WTC11 (cell line): ENCODE measurements at regions not wholly inside any gene's neighbourhood (a gene's known extent, or its start where the extent isn't known, plus 50 kb on each side); places are given as distances from the start of the nearest gene placed in this dataset.

Source experiments
- ATAC-seq: fragments of 200-7000 bp; cut with Tn5 transposase; 2 replicates; pipeline ENCODE4 v1.10.0; 2021; ENCODE audit warnings: mild to moderate bottlenecking, moderate library complexity
- CTCF ChIA-PET: fragments of 300-600 bp; sonication (Branson Sonifier 250); formaldehyde crosslinking; loops from one replicate; lab custom pipeline; 2021; ENCODE audit warnings: antibody characterized with exemption; lab: Charles Lee
- POLR2A ChIA-PET: fragments of 350-600 bp; sonication (Branson Sonifier 250); formaldehyde crosslinking; loops from one replicate; lab custom pipeline; 2021; ENCODE audit warnings: antibody characterized with exemption; lab: Charles Lee
- DNase-seq: peaks from one replicate; pipeline ENCODE4 v3.0.0; 2021; ENCODE audit warnings: low spot score
- H3K27ac Mint-ChIP-seq: 2 replicates; pipeline ENCODE4 v1.8.0; 2021; ENCODE audit warnings: mixed read lengths
- H3K27me3 Mint-ChIP-seq: 2 replicates; pipeline ENCODE4 v1.8.0; 2021; ENCODE audit warnings: low read depth, mild to moderate bottlenecking, moderate library complexity, mixed read lengths
- H3K36me3 Mint-ChIP-seq: 2 replicates; pipeline ENCODE4 v1.8.0; 2021; ENCODE audit warnings: mixed read lengths
- H3K4me1 Mint-ChIP-seq: 2 replicates; pipeline ENCODE4 v1.8.0; 2022; ENCODE audit warnings: mixed read lengths
- H3K4me3 Mint-ChIP-seq: 2 replicates; pipeline ENCODE4 v1.8.0; 2021; ENCODE audit warnings: mild to moderate bottlenecking, moderate library complexity, mixed read lengths
- H3K9me3 Mint-ChIP-seq: 2 replicates; pipeline ENCODE4 v1.8.0; 2021; ENCODE audit warnings: mixed read lengths
- FOXK1 ChIP-seq: sonication (generic); formaldehyde crosslinking; IDR thresholded peaks from 2 replicates; pipeline ENCODE4 v1.8.0; 2022; ENCODE audit warnings: mild to moderate bottlenecking, moderate library complexity, missing genetic modification reagents
- HMGA2 ChIP-seq: fragments of 250-450 bp; sonication (Bioruptor Pico); IDR thresholded peaks from 2 replicates; pipeline ENCODE4 v1.4.0; 2021; ENCODE audit warnings: mild to moderate bottlenecking, moderate library complexity
- IRF2 ChIP-seq: sonication (generic); formaldehyde crosslinking; IDR thresholded peaks from 2 replicates; pipeline ENCODE4 v1.8.0; 2022; ENCODE audit warnings: low read depth, missing genetic modification reagents, borderline replicate concordance
- NFYB ChIP-seq: sonication (generic); formaldehyde crosslinking; conservative IDR thresholded peaks from 2 replicates; pipeline ENCODE4 v1.8.0; 2022; ENCODE audit warnings: low read depth, missing genetic modification reagents
- NR2C2 ChIP-seq: sonication (generic); formaldehyde crosslinking; IDR thresholded peaks from 2 replicates; pipeline ENCODE4 v1.8.0; 2022; ENCODE audit warnings: mild to moderate bottlenecking, missing genetic modification reagents
- RORB ChIP-seq: fragments of 250-450 bp; sonication (Bioruptor Pico); IDR thresholded peaks from 2 replicates; pipeline ENCODE4 v1.9.0; 2021; ENCODE audit warnings: mild to moderate bottlenecking
- TEAD1 ChIP-seq: sonication (generic); formaldehyde crosslinking; IDR thresholded peaks from 2 replicates; pipeline ENCODE4 v1.8.0; 2022; ENCODE audit warnings: mild to moderate bottlenecking, missing genetic modification reagents
- ZNF232 ChIP-seq: sonication (generic); formaldehyde crosslinking; IDR thresholded peaks from 2 replicates; pipeline ENCODE4 v1.8.0; 2022; ENCODE audit warnings: mild to moderate bottlenecking, missing genetic modification reagents
- TF ChIP-seq, protein P1 (sequence below): sonication (generic); formaldehyde crosslinking; IDR thresholded peaks from 2 replicates; pipeline ENCODE4 v1.8.0; 2023; ENCODE audit warnings: missing genetic modification reagents
- TF ChIP-seq, protein P2 (sequence below): fragments of 200-600 bp; IDR thresholded peaks from 2 replicates; pipeline ENCODE4 v1.8.0; 2022; ENCODE audit warnings: antibody characterized with exemption
- TF ChIP-seq, protein P3 (sequence below): sonication (generic); formaldehyde crosslinking; IDR thresholded peaks from 2 replicates; pipeline ENCODE4 v1.8.1; 2023; ENCODE audit warnings: mild to moderate bottlenecking, missing genetic modification reagents
- TF ChIP-seq, protein P4 (sequence below): sonication (generic); formaldehyde crosslinking; IDR thresholded peaks from 2 replicates; pipeline ENCODE4 v1.8.1; 2022; ENCODE audit warnings: mild to moderate bottlenecking, moderate library complexity, missing genetic modification reagents
- TF ChIP-seq, protein P5 (sequence below): fragments of 250-450 bp; sonication (Bioruptor Pico); IDR thresholded peaks from 2 replicates; pipeline ENCODE4 v2.1.2; 2022; ENCODE audit warnings: mild to moderate bottlenecking, moderate library complexity
- TF ChIP-seq, protein P6 (sequence below): sonication (generic); formaldehyde crosslinking; IDR thresholded peaks from 2 replicates; pipeline ENCODE4 v1.8.1; 2022; ENCODE audit warnings: mild to moderate bottlenecking, missing genetic modification reagents, moderate library complexity, borderline replicate concordance
- TF ChIP-seq, protein P7 (sequence below): sonication (generic); formaldehyde crosslinking; IDR thresholded peaks from 2 replicates; pipeline ENCODE4 v1.8.0; 2022; ENCODE audit warnings: mild to moderate bottlenecking, missing genetic modification reagents

DNA sequence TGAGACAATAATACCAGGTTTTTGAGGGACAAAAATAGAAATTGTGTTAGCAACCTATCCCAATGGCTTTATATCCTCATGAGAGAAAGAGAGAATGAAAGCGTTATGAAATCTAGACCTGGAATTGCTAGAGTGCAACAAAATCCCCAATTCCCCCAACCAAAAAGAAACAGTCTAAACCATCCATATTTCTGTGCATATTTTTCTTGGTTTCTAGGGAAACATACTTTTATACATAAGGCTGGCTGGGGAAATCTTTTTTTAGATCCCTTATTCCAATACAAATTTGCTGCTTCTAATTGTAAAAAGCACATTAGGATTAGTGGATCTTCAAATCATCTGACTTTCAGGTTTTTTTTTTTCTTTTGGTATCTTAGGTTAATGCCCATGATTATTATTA lies 277.0 kb upstream of the SEMA3A start:
- DNase-seq, result no peak
- H3K27ac Mint-ChIP-seq, result no peak overlapping the region

DNA sequence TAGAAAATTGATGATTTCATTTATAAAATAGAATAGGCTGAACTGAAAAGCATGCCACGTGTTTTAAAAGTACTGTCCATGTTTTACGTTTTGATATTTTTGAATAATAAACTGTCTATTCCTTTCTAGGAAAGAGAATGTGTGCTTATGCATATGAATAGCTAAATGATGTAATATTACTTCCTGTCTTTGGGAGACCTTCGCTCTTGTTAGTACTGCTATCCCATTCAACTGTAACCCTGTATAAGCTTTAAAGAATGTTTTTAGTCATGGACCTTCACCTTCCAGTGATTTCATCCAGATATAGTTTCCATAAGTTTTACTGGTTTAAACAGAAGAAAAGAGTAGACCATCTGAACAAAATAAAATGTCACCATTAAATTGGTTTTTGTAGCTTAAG lies 274.4 kb upstream of the SEMA3A start:
- TF ChIP-seq, protein P1, sequence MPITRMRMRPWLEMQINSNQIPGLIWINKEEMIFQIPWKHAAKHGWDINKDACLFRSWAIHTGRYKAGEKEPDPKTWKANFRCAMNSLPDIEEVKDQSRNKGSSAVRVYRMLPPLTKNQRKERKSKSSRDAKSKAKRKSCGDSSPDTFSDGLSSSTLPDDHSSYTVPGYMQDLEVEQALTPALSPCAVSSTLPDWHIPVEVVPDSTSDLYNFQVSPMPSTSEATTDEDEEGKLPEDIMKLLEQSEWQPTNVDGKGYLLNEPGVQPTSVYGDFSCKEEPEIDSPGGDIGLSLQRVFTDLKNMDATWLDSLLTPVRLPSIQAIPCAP (CRISPR knock-in tag), result no peak
- no peak for TF ChIP-seq IRF2 (CRISPR knock-in tag)
- TF ChIP-seq, protein P2, sequence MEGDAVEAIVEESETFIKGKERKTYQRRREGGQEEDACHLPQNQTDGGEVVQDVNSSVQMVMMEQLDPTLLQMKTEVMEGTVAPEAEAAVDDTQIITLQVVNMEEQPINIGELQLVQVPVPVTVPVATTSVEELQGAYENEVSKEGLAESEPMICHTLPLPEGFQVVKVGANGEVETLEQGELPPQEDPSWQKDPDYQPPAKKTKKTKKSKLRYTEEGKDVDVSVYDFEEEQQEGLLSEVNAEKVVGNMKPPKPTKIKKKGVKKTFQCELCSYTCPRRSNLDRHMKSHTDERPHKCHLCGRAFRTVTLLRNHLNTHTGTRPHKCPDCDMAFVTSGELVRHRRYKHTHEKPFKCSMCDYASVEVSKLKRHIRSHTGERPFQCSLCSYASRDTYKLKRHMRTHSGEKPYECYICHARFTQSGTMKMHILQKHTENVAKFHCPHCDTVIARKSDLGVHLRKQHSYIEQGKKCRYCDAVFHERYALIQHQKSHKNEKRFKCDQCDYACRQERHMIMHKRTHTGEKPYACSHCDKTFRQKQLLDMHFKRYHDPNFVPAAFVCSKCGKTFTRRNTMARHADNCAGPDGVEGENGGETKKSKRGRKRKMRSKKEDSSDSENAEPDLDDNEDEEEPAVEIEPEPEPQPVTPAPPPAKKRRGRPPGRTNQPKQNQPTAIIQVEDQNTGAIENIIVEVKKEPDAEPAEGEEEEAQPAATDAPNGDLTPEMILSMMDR, result no peak
- TF ChIP-seq, protein P3, sequence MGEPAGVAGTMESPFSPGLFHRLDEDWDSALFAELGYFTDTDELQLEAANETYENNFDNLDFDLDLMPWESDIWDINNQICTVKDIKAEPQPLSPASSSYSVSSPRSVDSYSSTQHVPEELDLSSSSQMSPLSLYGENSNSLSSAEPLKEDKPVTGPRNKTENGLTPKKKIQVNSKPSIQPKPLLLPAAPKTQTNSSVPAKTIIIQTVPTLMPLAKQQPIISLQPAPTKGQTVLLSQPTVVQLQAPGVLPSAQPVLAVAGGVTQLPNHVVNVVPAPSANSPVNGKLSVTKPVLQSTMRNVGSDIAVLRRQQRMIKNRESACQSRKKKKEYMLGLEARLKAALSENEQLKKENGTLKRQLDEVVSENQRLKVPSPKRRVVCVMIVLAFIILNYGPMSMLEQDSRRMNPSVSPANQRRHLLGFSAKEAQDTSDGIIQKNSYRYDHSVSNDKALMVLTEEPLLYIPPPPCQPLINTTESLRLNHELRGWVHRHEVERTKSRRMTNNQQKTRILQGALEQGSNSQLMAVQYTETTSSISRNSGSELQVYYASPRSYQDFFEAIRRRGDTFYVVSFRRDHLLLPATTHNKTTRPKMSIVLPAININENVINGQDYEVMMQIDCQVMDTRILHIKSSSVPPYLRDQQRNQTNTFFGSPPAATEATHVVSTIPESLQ (CRISPR knock-in tag), result no peak
- no peak for TF ChIP-seq NR2C2 (CRISPR knock-in tag)
- Mint-ChIP-seq H3K4me1 (peaks cover 5% of the 10 kb centered on the region), H3K9me3 (no peaks in the 10 kb centered on the region), H3K36me3 (no peaks in the 10 kb centered on the region), H3K27me3 (no peaks in the 10 kb centered on the region), H3K4me3 (no peak overlapping the region), H3K27ac (no peak overlapping the region)
- POLR2A ChIA-PET, result interaction anchor here (0.6 kb wide), 1 partner anchor 274 kb away, joined by 3 read pairs; the partner anchor contains the start of gene SEMA3A
- no peak for DNase-seq
- CTCF ChIA-PET, result no interaction called here
- no peak for ATAC-seq

More for the DNA sequence above, 277.0 kb upstream of the SEMA3A start:
- H3K36me3 Mint-ChIP-seq, result no peaks in the 10 kb centered on the region
- no peak for ATAC-seq
- peaks cover 4% of the 10 kb centered on the region; the same call in 1 of the 2 replicates for H3K27me3 Mint-ChIP-seq
- peaks cover 5% of the 10 kb centered on the region for H3K4me1 Mint-ChIP-seq
- ChIA-PET POLR2A (no interaction called here), CTCF (no interaction called here)
- no peak overlapping the region for H3K4me3 Mint-ChIP-seq
- H3K9me3 Mint-ChIP-seq, result no peaks in the 10 kb centered on the region
- TF ChIP-seq NFYB (no peak), ZNF232 (CRISPR knock-in tag) (no peak), FOXK1 (CRISPR knock-in tag) (no peak), HMGA2 (no peak), TEAD1 (no peak)
- TF ChIP-seq, protein P4, sequence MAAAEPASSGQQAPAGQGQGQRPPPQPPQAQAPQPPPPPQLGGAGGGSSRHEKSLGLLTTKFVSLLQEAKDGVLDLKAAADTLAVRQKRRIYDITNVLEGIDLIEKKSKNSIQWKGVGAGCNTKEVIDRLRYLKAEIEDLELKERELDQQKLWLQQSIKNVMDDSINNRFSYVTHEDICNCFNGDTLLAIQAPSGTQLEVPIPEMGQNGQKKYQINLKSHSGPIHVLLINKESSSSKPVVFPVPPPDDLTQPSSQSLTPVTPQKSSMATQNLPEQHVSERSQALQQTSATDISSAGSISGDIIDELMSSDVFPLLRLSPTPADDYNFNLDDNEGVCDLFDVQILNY (CRISPR knock-in tag), result no peak
- TF ChIP-seq, protein P5, sequence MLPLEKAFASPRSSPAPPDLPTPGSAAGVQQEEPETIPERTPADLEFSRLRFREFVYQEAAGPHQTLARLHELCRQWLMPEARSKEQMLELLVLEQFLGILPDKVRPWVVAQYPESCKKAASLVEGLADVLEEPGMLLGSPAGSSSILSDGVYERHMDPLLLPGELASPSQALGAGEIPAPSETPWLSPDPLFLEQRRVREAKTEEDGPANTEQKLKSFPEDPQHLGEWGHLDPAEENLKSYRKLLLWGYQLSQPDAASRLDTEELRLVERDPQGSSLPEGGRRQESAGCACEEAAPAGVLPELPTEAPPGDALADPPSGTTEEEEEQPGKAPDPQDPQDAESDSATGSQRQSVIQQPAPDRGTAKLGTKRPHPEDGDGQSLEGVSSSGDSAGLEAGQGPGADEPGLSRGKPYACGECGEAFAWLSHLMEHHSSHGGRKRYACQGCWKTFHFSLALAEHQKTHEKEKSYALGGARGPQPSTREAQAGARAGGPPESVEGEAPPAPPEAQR (CRISPR knock-in tag), result no peak
- TF ChIP-seq, protein P6, sequence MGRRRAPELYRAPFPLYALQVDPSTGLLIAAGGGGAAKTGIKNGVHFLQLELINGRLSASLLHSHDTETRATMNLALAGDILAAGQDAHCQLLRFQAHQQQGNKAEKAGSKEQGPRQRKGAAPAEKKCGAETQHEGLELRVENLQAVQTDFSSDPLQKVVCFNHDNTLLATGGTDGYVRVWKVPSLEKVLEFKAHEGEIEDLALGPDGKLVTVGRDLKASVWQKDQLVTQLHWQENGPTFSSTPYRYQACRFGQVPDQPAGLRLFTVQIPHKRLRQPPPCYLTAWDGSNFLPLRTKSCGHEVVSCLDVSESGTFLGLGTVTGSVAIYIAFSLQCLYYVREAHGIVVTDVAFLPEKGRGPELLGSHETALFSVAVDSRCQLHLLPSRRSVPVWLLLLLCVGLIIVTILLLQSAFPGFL, result no peak

DNA sequence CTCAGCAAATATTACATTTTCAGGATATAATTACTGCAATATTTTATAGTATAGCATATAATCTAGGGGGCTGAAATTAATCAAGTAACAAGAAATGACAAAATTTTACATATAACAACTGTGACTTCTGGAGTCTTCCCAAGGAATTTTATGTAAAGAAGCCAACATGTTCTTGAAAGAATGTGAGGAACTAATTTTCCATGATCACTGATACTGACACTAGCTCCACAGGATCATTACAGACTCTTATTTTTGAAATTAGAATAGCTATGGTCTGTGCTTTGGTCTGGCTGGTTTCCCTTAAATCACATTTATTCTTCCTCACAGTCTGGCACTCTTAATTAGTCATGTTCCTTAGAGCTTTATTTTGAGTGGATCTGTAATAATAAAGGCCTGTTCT lies 267.7 kb upstream of the SEMA3A start:
- no peak for DNase-seq
- peaks cover 6% of the 10 kb centered on the region; the same call in 1 of the 2 replicates for H3K4me1 Mint-ChIP-seq
- no peaks in the 10 kb centered on the region for H3K36me3 Mint-ChIP-seq
- ChIA-PET POLR2A (no interaction called here), CTCF (no interaction called here)
- no peak for ATAC-seq
- H3K9me3 Mint-ChIP-seq, result no peaks in the 10 kb centered on the region
- no peak overlapping the region for H3K4me3 Mint-ChIP-seq
- no peaks in the 10 kb centered on the region for H3K27me3 Mint-ChIP-seq
- no peak overlapping the region for H3K27ac Mint-ChIP-seq
- TF ChIP-seq, protein P7, sequence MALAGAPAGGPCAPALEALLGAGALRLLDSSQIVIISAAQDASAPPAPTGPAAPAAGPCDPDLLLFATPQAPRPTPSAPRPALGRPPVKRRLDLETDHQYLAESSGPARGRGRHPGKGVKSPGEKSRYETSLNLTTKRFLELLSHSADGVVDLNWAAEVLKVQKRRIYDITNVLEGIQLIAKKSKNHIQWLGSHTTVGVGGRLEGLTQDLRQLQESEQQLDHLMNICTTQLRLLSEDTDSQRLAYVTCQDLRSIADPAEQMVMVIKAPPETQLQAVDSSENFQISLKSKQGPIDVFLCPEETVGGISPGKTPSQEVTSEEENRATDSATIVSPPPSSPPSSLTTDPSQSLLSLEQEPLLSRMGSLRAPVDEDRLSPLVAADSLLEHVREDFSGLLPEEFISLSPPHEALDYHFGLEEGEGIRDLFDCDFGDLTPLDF (CRISPR knock-in tag), result no peak
- TF ChIP-seq ZNF232 (CRISPR knock-in tag), result no peak
- TF ChIP-seq, protein P3 (CRISPR knock-in tag), result no peak
- no peak for TF ChIP-seq TEAD1
- TF ChIP-seq, protein P2, result no peak
- TF ChIP-seq, protein P1 (CRISPR knock-in tag), result no peak
- no peak for TF ChIP-seq RORB (CRISPR knock-in tag)
